ENCODE measurements at regions not wholly inside any gene's neighbourhood (a gene's known extent, or its start where the extent isn't known, plus 50 kb on each side); places are given as distances from the start of the nearest gene placed in this dataset.

GRCh38 chr15:96414875-96415274 lies 84.4 kb downstream of the NR2F2 start:
- DNase-seq (ENCODE audit: low read depth) = no peak

DNA sequence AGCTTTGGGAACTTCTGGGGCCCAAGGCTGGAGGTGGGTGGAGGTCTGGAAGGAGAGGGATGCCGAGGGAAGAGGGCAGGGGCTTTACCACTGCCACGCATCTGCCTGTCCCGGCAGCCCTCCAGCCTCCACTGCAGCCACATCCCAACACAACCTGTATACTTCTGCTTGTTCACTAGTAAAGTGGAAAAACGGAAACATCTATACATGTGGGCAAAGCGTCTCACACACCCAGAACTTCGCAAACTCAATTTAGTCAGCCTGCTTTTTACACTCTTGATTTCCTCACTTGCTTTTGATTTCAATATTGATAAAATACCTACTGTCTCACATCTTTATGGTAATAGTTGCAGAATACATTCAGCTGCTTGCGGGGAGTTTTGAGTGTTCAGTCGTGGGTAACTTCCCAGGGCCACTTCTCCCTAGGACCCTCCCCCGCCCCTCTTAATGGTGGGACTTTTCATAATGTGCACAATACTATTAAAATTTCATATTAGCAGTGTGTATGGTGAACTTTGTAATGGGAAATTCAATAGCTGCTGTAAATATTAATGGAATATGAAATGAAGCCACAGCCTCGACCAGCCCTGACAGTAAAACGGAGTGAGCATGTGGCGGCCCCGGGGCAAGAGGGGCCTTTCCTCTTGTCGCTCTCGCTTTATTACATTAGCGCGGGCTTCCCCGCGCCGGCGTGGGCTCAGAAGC lies 85.2 kb downstream of the NR2F2 start:
- DNase-seq (ENCODE audit: low read depth) = no peak

DNA sequence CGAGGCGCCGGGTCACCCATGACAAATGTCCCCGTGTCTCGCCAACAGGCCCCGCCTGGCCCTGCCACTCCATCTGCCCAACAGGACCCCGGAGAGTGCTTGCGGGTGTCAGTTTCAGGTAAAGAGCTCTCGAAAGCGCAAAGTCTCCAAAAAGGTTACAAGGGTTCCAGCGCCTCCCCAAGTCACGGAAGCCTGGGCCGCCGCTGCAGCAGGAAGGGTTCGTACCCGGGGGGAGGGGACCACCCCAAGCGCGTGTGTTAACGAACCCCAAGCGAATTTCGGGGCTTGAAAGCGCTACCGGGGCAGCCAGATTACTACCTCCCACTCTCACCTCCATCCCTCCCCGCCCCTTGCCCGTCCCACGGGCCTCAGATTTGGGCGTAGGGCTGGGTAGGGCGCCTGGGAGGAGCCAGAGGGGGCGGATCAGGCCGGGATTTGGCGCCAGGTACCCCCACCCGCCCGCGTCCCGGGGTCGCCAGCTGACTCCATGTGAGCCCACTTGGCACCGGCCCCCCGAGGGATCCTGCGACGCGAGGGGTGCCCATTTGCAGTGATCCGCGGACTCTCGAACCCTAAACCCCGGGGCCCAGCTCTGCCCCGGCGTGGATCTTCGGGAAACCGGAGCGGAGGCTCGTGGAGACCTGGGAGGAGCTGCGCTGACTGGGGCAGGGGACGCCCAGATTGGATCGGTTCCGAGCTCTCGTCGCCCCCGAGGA lies 85.9 kb downstream of the NR2F2 start:
- DNase-seq (ENCODE audit: low read depth) = no peak

DNA sequence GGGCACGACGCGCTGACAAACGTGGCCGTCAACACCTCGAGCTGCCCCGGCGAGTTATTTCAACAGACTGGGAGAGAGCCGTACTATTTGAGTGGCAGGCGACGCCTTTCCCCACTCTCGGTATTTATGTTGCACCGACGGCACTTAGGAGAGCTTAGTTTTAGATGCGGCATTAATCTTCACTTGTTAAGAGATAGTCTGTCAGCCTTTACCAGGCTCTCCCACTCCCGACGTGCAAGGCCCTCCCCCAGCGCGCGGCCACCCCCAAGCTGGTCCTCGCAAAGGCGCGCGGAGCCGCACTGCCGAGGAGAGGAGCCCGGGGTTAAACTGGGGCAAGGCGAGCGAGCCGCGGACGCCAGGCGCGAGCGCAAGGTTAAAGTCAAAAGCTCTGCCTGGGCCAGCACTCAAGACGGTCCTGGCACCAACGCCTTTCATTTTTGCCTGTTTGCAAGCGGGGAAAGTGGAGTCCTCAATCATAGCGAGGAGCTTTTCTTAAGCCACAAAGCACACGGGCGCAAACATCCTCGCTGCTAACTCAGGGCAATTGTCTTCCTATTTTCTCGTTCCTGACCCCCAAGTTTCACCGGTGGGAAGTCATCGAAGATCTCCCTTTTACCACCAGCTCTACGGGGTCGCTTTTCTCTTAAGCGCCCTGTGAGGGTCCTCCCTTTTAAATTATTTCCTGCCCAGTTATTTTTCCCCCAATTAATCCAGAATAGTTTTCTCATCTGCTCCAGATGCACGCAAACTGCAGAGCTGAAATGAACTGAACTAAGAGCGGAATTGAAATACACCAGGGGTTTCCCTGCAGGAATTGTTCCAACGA lies 86.6 kb downstream of the NR2F2 start:
- no peak for DNase-seq (ENCODE audit: low read depth)

DNA sequence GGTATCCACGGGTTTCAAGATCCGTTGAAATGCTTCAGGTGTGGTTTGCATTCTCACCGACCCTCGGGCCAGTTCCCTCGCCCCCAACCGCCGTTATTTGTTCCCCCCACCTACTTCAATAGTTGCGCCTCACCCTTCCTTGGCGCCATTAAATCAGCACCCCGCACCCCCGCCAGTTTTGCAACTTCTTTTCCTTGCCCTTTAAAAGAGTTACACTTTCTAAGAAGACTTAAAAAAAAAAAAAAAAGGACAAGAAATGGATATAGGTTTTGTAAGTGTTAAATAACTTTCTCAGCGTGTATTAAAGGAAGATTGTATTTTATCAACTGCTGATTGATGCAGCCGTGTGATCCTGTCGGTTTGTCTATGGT lies 87.2 kb downstream of the NR2F2 start:
- no peak for DNase-seq (ENCODE audit: low read depth)

DNA sequence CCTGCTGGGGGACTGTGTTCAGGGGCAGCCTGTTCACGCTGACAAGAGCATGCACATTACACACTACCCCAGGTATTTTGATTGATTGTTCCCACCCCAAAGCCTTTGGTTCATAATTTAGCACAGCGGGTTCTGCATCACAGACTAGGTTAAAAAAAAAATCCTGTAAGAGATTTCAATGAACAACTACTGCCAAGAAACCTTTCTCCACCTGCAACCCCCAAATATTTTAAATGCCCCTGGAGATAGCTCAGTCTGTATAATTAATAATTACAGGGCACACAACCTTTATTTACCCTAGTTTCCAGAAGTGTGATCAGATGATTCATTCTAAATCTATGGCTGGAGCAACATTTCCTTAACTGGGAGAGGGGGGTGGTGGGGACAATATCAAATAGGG lies 87.6 kb downstream of the NR2F2 start:
- no peak for DNase-seq (ENCODE audit: low read depth)

GRCh38 chr15:96421178-96421601 lies 90.7 kb downstream of the NR2F2 start:
- DNase-seq (ENCODE audit: low read depth) = no peak

DNA sequence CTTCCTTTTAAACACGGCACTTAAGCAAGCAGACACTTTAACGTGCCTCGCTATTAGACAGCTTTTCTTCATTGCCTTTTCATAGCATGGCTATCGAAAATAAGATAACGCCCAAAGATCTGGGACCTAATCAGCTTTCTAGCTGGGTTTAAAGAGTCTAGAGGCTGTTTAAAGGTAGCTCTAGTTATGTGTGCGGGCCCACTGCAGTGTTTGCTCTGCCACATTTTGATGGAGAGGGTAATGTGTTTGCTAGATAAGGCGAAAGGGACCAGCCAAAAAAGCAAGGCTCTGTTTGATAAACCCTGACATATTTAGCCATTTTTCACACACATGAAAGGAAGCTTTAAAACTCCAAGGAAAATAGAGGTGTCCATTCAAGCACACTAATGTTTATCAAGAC lies 91.6 kb downstream of the NR2F2 start:
- DNase-seq (ENCODE audit: low read depth) = no peak

DNA sequence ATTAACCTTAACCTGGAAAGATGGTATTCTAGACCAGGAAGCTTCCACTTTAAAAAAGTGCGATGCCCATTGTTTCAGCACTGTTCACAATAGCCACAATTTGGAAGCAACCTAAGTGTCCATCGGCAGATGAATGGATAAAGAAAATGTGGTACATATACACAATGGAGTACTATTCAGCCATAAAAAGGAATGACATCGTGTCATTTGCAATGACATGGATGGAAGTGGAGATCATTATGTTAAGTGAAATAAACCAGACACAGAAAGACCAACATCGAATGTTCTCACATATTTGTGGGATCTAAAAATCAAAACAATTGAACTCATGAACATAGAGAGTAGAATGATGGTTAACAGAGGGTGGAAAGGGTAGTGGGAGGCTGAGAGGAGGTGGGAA lies 94.2 kb downstream of the NR2F2 start:
- no peak for DNase-seq (ENCODE audit: low read depth)

DNA sequence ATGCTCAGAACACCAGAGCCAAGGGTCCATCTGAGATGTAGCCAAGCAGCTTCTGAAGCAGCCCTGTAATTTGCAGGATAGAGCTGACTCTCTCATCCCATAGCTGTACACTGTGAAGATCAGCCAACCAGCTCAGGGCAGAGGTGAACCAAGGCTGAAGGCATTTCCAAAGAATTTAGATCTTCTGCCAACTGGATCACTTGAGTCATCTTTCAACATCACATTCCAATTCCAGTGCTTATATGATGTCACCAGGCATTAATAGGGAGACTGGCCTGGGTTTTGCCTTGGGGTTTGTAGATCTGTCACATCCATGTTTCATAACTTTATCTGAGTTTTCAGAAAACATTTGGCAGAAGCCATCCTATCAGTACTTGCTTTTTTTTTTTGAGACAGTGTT lies 98.2 kb downstream of the NR2F2 start:
- DNase-seq (ENCODE audit: low read depth) = peak; percentile 75

DNA sequence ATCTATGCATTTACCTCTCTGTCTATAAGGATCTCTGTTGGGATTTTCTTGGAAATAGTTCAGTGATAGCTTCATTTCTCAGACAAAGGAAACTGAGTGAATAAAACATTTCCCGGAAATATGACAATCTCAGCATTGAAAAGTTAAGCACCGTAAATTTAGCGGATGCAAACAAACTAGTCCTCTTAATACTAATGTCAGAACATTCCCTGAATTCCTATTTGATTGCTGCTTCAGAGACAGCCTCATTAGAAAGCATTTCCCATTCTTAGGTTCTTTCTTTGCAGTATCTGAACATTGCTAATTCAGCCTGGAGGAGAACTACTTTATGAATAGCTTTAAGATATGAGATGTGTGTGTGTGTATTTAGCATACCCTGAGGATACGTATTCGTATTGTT lies 101.3 kb downstream of the NR2F2 start:
- DNase-seq (ENCODE audit: low read depth) = no peak

DNA sequence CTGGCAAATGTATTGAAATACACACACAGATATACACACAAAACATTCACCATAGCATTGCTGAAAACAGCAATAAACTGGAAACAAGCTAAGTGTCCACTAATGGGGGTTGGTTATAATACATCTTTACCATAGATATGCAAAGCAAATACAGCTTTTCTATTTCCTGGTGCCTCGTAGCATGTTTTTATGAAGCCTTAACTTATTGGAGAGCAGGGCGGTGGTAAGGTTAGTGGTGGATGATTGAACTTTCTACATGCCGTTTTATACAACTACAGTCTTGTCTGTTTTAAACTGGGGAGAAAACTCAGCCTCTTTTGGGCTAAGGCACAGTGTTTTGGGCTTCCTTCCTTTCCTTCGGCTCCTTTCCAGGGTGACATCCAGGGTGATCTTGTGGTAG lies 104.5 kb downstream of the NR2F2 start:
- no peak for DNase-seq (ENCODE audit: low read depth)

DNA sequence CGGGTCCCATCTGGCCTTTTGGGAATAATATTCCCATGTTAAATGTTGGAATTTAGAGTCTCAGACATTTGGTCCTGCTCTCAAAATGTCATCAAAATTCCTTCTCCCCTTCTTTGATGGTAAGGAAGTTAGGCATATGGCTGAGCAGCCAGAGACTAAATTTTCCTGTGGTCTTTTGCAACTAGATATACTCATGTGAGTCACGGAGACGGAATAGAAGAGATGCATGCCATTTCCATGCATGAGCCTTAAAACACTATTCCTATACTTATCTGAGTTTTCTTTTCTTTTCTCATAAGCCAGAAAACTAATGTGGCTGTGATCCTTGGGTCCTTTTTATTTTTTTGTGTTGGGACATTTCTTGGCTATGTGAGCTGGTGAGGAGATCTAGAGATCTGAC lies 105.3 kb downstream of the NR2F2 start:
- DNase-seq (ENCODE audit: low read depth) = no peak

- DNase-seq (ENCODE audit: low read depth) = no peak
These were observed 110.5 kb downstream of the NR2F2 start for GRCh38 chr15:96440978-96441377.

- no peak for DNase-seq (ENCODE audit: low read depth)
These were observed 111.6 kb downstream of the NR2F2 start for GRCh38 chr15:96442076-96442475.

DNA sequence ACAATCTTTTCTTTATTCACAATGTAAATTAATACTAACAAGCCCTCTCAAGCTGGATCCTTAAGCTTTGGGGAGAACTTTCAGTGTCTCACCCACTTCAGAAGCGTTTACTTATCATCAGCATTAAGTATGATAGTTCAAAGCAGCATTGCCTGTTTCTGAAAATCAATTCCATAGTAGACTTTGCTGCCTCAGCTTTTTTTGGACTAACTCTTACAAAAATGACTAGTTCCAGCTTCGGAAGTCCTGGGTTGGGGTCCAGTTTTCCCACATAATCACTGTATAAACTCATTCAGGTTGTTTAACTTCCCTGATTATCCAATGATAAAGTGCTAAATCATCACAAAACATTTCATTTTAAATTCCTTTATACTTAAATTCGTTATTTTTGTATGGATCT lies 114.4 kb downstream of the NR2F2 start:
- no peak for DNase-seq (ENCODE audit: low read depth)

- DNase-seq (ENCODE audit: low read depth) = no peak
These were observed 118.4 kb downstream of the NR2F2 start for GRCh38 chr15:96448923-96449322.

DNA sequence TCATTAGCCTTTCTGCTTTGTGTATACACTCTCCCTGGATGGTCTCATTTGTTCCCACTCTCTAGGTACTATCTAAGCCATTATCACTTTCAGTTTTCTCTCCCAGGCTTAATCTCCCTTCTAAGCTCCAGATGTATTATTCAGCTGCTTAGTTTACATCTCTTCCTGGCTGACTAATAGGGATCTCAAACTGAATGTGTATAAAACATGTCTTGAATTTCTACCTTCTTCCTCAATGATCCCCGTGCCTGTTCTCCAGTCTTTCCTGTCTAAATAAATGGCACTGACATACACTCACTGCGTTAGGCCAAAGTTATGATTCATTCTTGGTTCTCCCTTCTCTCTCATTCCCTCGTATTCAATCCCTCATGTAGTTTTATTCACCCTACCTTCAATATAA lies 127.3 kb downstream of the NR2F2 start:
- DNase-seq (ENCODE audit: low read depth) = no peak

- DNase-seq (ENCODE audit: low read depth) = no peak
These were observed 129.6 kb downstream of the NR2F2 start for GRCh38 chr15:96460106-96460505.

- no peak for DNase-seq (ENCODE audit: low read depth)
These were observed 132.6 kb downstream of the NR2F2 start for GRCh38 chr15:96462768-96463750.

DNA sequence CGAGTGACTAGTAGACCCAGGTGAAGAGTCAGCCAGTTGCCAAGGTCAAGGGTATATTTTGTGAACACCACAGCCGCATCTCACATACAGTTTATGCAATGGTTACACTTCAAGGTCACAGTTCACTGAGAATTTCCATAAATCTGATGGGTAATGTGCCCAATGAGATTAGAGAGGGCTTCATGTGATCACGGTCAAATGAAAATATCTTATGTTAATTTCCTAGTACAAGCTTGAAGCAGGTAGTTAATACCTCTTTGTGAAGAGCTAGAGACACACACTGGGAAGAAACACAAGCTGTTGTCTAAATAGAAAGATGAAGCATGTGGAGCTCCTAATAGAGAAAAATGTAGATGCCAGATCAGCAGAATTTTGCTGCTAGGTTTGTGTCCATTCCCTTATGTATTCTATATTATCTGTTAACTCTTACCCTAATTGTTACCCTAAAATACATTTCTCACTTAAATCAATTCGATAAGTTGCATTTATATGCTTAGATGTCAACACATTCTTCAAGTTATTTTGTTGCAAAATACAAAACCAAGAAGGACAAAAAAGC lies 136.0 kb downstream of the NR2F2 start:
- no peak for DNase-seq (ENCODE audit: low read depth)

Measured in myocyte (in vitro differentiated cells).